NCI-H1694 (cell line): ENCODE measurements at regions not wholly inside any gene's neighbourhood (a gene's known extent, or its start where the extent isn't known, plus 50 kb on each side); places are given as distances from the start of the nearest gene placed in this dataset.
A peak's percentile ranks its signal among the peaks of the same experiment; 100 is the strongest.

Experiments used
- DNase-seq: peaks from one replicate; lab custom pipeline; 2025; lab: John Stamatoyannopoulos, UW

GRCh38 chr3:164235289-164236028 is 842.8 kb downstream of the SI start:
- no peak for DNase-seq

- DNase-seq: no peak
Observed at GRCh38 chr3:164233951-164234350, 844.3 kb downstream of the SI start.

GRCh38 chr3:164231718-164232117 is 846.6 kb downstream of the SI start:
- no peak for DNase-seq

- DNase-seq: no peak
Observed at GRCh38 chr3:164230385-164231094, 847.8 kb downstream of the SI start.

- no peak for DNase-seq
Observed at GRCh38 chr3:164224126-164224525, 854.2 kb downstream of the SI start.

GRCh38 chr3:164222197-164222596 is 856.1 kb downstream of the SI start:
- DNase-seq: peak; percentile 63

- DNase-seq: no peak
Observed at GRCh38 chr3:164221297-164221696, 857.0 kb downstream of the SI start.

- no peak for DNase-seq
Observed at GRCh38 chr3:164209363-164209762, 868.9 kb downstream of the SI start.

- no peak for DNase-seq
Observed at GRCh38 chr3:164208821-164209220, 869.5 kb downstream of the SI start.

GRCh38 chr3:164208048-164208447 is 870.2 kb downstream of the SI start:
- DNase-seq: no peak

- DNase-seq: no peak
Observed at GRCh38 chr3:164200053-164200823, 878.1 kb downstream of the SI start.

- no peak for DNase-seq
Observed at GRCh38 chr3:164196477-164196876, 881.8 kb downstream of the SI start.

GRCh38 chr3:164194842-164195241 is 883.5 kb downstream of the SI start:
- DNase-seq: no peak

GRCh38 chr3:164192974-164193373 is 885.3 kb downstream of the SI start:
- DNase-seq: no peak

- no peak for DNase-seq
Observed at GRCh38 chr3:164190566-164190965, 887.7 kb downstream of the SI start.

GRCh38 chr3:164186095-164186494 is 892.2 kb downstream of the SI start:
- no peak for DNase-seq

- no peak for DNase-seq
Observed at GRCh38 chr3:164179110-164179774, 899.1 kb downstream of the SI start.

GRCh38 chr3:164174059-164174458 is 904.2 kb downstream of the SI start:
- no peak for DNase-seq

- no peak for DNase-seq
Observed at GRCh38 chr3:164155400-164155799, 922.9 kb downstream of the SI start.

- no peak for DNase-seq
Observed at GRCh38 chr3:164144824-164145223, 933.5 kb downstream of the SI start.

GRCh38 chr3:164132878-164133277 is 945.4 kb downstream of the SI start:
- DNase-seq: no peak
